PC-3 (cell line): ENCODE measurements at regions not wholly inside any gene's neighbourhood (a gene's known extent, or its start where the extent isn't known, plus 50 kb on each side); places are given as distances from the start of the nearest gene placed in this dataset.

Experiments
- EZH2 ChIP-seq: fragments of 300-600 bp; sonication (generic); IDR thresholded peaks from one replicate; pipeline ENCODE4 v1.6.1; 2017; ENCODE audit warnings: antibody characterized with exemption, mild to moderate bottlenecking, low read length; ENCODE audit not compliant: unreplicated experiment
- TF ChIP-seq, protein P1 (sequence below): fragments of 300-600 bp; sonication (generic); conservative IDR thresholded peaks from 2 replicates; pipeline ENCODE4 v1.5.1; 2017; ENCODE audit warnings: antibody characterized with exemption, low read depth, mild to moderate bottlenecking, low read length

DNA sequence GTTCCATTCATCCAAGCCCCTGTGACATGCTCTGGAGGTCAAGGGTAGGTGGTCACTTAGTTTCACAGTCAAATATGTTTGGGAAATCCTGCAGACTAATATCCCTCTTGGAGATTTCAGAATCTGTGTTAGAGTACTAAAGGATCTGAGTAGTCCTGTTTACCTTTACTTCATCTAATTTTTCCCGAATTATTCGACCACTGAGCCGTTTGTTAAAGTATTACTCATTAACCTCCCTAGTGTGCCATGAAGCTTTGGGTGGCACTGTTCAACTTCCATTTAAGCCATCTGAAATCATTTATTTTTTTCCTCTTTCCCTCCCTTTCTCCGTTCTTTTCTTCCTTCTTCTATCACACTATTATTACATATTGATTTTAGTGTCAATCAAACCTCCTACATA is 109.9 kb downstream of the NGF start:
- TF ChIP-seq, protein P1, sequence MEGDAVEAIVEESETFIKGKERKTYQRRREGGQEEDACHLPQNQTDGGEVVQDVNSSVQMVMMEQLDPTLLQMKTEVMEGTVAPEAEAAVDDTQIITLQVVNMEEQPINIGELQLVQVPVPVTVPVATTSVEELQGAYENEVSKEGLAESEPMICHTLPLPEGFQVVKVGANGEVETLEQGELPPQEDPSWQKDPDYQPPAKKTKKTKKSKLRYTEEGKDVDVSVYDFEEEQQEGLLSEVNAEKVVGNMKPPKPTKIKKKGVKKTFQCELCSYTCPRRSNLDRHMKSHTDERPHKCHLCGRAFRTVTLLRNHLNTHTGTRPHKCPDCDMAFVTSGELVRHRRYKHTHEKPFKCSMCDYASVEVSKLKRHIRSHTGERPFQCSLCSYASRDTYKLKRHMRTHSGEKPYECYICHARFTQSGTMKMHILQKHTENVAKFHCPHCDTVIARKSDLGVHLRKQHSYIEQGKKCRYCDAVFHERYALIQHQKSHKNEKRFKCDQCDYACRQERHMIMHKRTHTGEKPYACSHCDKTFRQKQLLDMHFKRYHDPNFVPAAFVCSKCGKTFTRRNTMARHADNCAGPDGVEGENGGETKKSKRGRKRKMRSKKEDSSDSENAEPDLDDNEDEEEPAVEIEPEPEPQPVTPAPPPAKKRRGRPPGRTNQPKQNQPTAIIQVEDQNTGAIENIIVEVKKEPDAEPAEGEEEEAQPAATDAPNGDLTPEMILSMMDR: no peak
- no peak for TF ChIP-seq EZH2
